ENCODE measurements at regions not wholly inside any gene's neighbourhood (a gene's known extent, or its start where the extent isn't known, plus 50 kb on each side); places are given as distances from the start of the nearest gene placed in this dataset.
A peak's percentile ranks its signal among the peaks of the same experiment; 100 is the strongest.

DNA sequence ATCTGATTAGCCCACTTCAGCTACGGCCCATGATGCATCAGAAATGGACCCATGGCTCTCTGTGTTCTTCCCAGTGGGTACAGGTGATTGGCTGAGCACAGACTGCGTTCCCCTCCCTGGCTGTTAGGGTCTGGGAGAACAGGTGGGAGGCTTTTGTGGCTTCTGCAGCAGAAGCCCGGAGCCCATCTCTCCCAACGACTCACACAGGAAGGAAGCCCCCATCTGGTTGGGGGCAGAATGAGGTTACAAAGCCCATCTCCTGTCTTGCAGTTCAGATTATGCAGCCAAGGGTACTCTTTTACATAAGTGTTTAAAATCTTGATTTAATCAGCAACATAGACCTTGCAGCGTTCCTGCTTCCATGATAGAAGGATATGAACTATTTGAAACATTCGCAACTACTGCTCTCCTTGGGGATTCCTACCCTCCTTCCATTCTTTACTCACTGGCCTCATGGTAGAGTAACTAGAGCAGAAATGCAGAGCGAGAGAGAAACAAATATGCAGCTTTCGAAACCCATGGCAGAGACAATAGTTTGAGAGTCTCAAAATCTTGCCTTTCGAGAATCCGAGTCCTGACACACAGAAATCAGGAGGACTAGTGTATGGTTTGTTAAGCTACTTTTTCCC lies 291.3 kb downstream of the TLE3 start:
- Histone ChIP-seq H3K4me3 (no peak overlapping the region), H3K27ac (no peak overlapping the region), H3K9me3 (replicated peaks) (no peaks in the 10 kb centered on the region), H3K27me3 (peaks cover 3% of the 10 kb centered on the region; the same call in 1 of the 2 replicates), H3K36me3 (no peaks in the 10 kb centered on the region), H3K4me1 (peaks cover 17% of the 10 kb centered on the region)
- peak in 1 of 2 experiments; percentile 37 for DNase-seq

DNA sequence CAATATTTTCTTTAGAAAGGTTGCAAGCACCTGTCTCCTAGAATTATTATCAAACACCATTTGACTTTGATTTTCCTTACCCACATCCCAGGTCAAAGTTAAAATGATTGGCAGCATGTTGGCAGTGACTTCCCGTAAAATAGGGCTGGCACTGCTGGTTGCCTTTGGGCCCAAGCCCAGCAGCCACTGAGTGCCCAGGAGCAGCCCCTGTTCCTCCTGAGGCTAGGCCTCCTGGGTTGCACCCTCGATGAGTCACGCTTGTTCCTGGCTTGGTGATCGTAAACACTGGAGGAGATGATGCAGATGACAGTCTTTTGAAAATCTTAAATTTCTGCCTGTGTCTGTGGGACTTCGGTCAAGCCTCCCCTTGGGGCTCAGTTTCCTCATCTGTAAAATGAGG lies 290.0 kb downstream of the TLE3 start:
- DNase-seq = no peak
- peaks cover 25% of the 10 kb centered on the region for H3K4me1 ChIP-seq
- H3K27ac ChIP-seq = no peak overlapping the region

DNA sequence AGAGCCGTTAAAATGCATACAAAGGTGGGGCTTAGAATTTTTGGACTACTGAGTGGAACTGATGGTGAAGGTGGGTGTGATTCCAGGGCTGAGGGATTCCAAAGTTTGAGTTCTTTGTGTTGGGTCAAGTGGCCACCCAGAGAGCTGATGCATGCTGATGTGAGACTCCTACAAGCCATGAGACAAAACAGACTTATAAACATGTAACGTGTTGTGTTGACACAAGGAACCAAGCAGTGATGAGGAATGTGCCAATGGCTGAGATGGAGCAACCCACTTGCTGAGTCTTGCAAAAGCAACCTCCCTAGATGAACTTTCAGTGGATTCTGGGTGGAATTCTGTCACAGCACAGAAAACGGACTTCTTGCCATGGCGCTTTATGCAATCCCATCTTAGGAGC lies 289.0 kb downstream of the TLE3 start:
- Histone ChIP-seq H3K27me3 (peaks cover 3% of the 10 kb centered on the region; the same call in 1 of the 2 replicates), H3K4me1 (peaks cover 25% of the 10 kb centered on the region), H3K4me3 (no peak overlapping the region), H3K36me3 (no peaks in the 10 kb centered on the region), H3K27ac (no peak overlapping the region), H3K9me3 (replicated peaks) (no peaks in the 10 kb centered on the region)
- DNase-seq = no peak

More for the DNA sequence above, 290.0 kb downstream of the TLE3 start:
- peaks cover 3% of the 10 kb centered on the region; the same call in 1 of the 2 replicates for H3K27me3 ChIP-seq
- no peaks in the 10 kb centered on the region for H3K36me3 ChIP-seq
- H3K9me3 ChIP-seq (replicated peaks) = no peaks in the 10 kb centered on the region
- no peak overlapping the region for H3K4me3 ChIP-seq

DNA sequence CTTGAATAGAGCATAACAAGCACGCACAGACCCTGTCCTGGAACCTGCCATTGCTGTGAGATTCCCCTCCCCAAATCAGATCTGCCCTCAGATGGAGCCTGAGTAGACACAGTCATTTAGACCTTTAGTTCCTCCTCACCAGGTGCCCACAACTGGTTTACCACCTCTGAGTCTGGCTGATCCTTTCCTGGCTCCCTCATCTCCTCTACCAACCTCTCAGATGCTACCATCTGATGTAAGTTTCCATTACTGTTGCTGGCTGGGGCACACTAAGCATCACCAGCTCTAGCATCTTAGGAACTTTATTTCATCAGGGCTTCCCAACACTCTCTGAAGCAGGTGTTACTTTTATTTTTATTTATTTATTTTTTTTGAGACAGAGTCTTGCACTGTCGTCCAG lies 288.3 kb downstream of the TLE3 start:
- peaks cover 25% of the 10 kb centered on the region for H3K4me1 ChIP-seq
- H3K36me3 ChIP-seq = no peaks in the 10 kb centered on the region
- no peak overlapping the region for H3K27ac ChIP-seq
- DNase-seq = no peak
- peaks cover under 1% of the 10 kb centered on the region; the same call in 1 of the 2 replicates for H3K27me3 ChIP-seq
- no peak overlapping the region for H3K4me3 ChIP-seq
- H3K9me3 ChIP-seq (replicated peaks) = no peaks in the 10 kb centered on the region

DNA sequence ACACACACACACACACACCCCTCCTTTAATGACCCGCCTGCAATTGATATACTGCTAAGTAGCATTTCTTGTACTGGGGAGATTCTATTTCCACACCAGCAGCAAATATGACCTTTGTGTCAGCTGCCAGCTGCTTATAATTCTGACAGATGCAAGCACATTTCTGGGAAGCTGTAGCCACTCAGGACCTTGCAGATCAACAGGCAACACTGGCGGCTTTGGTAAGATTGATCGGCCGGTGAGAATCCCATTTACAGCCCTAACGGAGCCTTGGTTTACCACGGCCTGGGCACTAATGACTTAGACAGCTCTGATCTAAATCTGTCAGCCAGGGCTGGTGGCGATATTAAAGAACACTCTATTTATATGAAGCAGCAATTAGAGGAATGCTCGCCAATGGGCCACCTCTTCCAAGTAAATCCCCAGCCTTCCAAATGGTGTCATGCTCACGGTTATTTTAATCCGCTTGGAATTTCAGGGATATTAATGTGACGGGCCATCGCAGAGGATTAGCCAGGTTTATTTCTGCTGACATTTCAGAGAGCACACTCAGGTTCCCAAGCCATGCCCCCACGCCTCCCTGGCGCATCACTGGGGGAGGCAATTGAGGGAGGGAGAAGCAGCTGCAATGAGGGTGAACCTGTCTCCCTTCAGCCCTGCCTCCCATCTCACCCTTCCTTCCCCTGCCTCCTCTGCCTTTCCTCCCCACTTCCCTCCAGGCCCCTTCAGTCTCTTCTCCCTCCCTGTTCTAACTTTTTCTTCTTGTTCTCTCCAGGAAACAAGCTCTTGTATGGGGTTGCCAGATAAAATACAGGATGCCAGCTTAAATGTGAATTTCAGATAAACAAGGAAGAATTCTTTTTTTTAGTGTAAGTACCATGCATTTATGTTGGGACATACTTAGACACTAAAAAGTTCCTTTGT lies 287.0 kb downstream of the TLE3 start:
- Histone ChIP-seq H3K9me3 (replicated peaks) (no peaks in the 10 kb centered on the region), H3K27me3 (no peaks in the 10 kb centered on the region), H3K27ac (peak overlapping the region; percentile 83), H3K36me3 (no peaks in the 10 kb centered on the region), H3K4me1 (peaks cover 25% of the 10 kb centered on the region), H3K4me3 (no peak overlapping the region)
- peak; percentile 86 to 93 for DNase-seq

DNA sequence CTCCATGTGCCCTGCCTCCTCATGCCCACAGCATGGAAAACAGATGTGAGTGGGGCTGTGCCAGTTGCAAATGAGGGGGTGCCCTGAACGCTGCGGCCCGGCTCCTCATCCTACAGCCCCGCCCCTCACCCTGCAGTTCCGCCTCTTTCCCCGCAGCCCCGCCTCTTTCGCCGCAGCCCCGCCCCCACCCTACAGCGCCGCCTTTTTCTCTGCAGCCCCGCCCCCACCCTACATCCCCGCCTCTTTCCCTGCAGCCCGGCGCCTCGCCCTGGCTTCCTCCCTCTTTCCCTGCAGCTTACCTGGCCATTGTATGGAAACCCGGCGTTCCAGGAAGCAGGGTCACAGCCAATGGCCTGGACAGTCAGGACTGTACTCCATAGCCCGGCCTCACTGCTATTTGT lies 284.9 kb downstream of the TLE3 start:
- no peak overlapping the region for H3K4me3 ChIP-seq
- no peaks in the 10 kb centered on the region for H3K36me3 ChIP-seq
- H3K27ac ChIP-seq = no peak overlapping the region
- H3K27me3 ChIP-seq = no peaks in the 10 kb centered on the region
- DNase-seq = no peak
- no peaks in the 10 kb centered on the region for H3K9me3 ChIP-seq (replicated peaks)
- peaks cover 25% of the 10 kb centered on the region for H3K4me1 ChIP-seq

DNA sequence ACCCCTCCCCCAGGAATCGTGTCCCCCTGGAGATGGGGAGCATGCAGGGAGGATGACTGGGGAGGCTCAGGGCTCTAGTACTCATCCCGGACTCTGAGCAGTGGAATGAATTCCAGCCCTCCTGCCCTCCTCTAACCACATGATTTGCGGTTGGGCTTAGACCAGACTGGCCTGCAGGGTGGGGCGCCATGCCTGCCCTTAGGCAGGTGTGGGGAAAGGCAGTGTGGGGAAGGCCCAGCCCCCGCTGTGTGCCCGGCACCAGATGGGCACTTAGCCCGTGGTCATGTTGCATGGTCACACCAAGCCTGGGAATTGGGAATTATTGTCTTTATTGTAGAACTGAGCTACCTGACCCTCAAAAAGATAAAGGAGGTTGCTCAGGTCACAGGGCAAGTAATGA lies 283.8 kb downstream of the TLE3 start:
- Histone ChIP-seq H3K4me3 (no peak overlapping the region), H3K27me3 (no peaks in the 10 kb centered on the region), H3K36me3 (no peaks in the 10 kb centered on the region), H3K27ac (no peak overlapping the region), H3K4me1 (peaks cover 25% of the 10 kb centered on the region), H3K9me3 (replicated peaks) (no peaks in the 10 kb centered on the region)
- no peak for DNase-seq

DNA sequence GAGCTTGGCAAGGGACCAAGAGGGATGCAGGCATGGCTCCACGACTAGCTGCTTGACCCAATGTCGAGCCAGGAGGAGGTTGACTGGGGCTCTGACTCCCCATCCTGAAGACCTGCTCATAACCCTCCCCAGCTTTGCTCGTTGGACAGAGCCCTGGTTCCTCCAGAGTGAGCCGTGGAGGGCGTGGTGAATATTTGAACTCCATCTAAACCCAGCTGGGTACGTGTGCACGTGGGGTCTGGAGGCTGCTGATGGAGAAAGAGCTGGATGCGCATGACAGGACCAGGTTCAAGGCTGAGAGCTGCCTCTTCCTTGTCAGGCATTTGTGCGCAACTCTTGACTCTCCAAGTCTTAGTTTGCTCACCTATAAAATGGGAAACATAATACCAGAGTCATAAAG lies 282.8 kb downstream of the TLE3 start:
- H3K27ac ChIP-seq = no peak overlapping the region
- no peak for DNase-seq
- no peak overlapping the region for H3K4me3 ChIP-seq
- H3K36me3 ChIP-seq = no peaks in the 10 kb centered on the region
- H3K27me3 ChIP-seq = no peaks in the 10 kb centered on the region
- no peaks in the 10 kb centered on the region for H3K9me3 ChIP-seq (replicated peaks)
- H3K4me1 ChIP-seq = peaks cover 22% of the 10 kb centered on the region

DNA sequence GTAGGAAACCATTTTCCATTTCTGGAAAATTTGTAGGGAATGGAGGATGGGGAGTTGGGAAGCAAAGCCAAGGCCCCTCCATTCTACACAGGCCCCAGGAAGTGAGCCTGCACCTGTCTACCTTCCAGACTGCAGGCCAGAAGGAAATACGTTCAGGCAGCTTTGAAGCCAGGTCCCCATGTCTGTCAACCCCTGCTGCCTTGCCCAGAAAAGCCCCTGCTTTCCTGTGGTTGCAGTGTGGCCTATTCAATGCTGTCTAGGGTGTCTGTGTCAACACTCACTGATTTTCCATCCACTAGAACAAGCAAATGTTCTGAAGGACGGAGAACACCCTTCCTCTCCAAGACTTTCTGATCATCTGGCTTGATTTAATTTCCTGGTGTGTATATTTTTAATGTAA lies 281.9 kb downstream of the TLE3 start:
- Histone ChIP-seq H3K9me3 (replicated peaks) (no peaks in the 10 kb centered on the region), H3K4me3 (no peak overlapping the region), H3K4me1 (peaks cover 14% of the 10 kb centered on the region), H3K27me3 (no peaks in the 10 kb centered on the region), H3K27ac (no peak overlapping the region), H3K36me3 (no peaks in the 10 kb centered on the region)
- DNase-seq = no peak

DNA sequence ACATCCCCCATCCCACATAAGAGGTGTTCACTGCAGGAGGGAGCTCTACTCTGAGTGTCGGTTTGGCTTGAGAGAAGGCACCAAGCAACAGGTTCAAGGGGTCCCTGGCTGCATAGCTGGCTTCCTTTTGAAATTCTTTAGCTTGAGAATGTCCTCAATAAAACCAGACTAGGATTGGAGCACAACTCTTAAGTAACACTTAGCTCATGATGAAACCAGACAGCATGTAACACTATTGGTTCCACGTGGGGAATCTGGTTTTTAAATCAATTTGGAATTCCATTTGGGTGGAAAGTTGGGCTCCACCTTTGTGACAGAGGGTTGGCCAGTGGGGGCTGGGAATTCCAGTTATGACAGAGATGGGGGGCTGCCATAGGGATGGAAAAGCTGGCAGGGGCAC lies 281.2 kb downstream of the TLE3 start:
- no peaks in the 10 kb centered on the region for H3K36me3 ChIP-seq
- H3K27me3 ChIP-seq = no peaks in the 10 kb centered on the region; the same call in 1 of the 2 replicates
- H3K4me1 ChIP-seq = peaks cover 7% of the 10 kb centered on the region
- H3K9me3 ChIP-seq (replicated peaks) = no peaks in the 10 kb centered on the region
- H3K4me3 ChIP-seq = no peak overlapping the region
- no peak overlapping the region for H3K27ac ChIP-seq
- no peak for DNase-seq

DNA sequence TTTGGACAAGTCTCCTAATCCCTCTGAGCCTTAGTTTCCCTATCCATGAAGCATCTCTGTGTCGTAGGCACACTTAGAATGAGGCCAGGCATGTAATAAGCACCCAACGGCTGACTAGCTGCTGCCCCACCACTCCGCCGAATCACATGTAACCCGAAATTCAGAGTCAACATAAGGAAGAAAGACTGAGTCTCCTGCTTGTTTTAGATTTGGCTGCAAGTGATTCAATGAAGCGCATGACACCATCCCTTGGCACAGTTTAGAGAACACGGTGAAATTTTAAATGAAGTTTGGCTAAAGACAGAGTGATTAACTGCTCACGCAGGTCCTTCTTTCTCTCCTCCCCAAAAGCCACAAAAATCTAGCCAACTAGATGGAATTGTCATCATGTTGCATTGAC lies 279.2 kb downstream of the TLE3 start:
- no peaks in the 10 kb centered on the region; the same call in 1 of the 2 replicates for H3K27me3 ChIP-seq
- H3K27ac ChIP-seq = no peak overlapping the region
- H3K4me3 ChIP-seq = no peak overlapping the region
- H3K36me3 ChIP-seq = no peaks in the 10 kb centered on the region
- DNase-seq = no peak
- no peaks in the 10 kb centered on the region for H3K4me1 ChIP-seq
- no peaks in the 10 kb centered on the region for H3K9me3 ChIP-seq (replicated peaks)

DNA sequence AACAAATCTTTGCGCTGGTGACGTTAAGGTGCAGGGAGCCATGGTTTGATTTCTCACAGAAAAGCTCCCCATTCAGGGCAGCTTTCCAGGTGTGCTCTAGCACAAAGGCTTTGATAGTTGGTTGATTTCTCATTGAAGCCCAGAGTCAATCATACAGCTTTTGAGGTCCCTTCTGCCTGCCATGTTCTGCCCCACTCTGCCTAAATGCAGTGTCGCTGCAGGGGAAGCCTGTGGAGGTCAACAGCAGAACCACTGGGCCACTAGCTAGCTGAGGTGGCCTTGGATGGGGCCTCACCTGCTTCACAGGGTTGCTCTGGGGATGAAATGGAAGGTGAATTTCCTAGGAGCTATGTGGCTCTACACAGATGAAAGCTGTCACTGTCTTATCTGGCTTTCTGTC lies 278.3 kb downstream of the TLE3 start:
- Histone ChIP-seq H3K4me3 (no peak overlapping the region), H3K9me3 (replicated peaks) (no peaks in the 10 kb centered on the region), H3K27me3 (no peaks in the 10 kb centered on the region; the same call in 1 of the 2 replicates), H3K36me3 (no peaks in the 10 kb centered on the region), H3K4me1 (no peaks in the 10 kb centered on the region), H3K27ac (no peak overlapping the region)
- no peak for DNase-seq

DNA sequence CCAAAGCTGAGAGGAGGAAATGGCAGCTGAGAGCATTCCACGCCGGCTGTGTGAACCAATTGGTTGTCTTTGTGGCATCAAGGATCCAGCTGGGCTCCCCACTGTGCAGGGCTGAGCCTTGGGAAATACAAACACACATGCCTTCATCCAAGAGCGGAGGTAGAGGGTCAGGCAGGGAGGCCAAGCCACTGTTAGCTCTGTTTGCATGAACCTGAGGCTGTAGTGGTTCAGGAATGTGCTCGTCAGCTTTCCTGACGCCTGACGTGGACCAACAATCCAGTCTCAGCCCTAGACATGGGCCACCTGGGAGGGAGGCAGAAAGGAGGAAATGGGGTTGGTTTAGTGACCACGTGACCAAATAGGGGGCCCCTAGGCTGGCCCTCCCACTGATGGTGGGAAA lies 276.9 kb downstream of the TLE3 start:
- Histone ChIP-seq H3K36me3 (no peaks in the 10 kb centered on the region), H3K4me3 (no peak overlapping the region), H3K9me3 (replicated peaks) (no peaks in the 10 kb centered on the region), H3K27me3 (no peaks in the 10 kb centered on the region; the same call in 1 of the 2 replicates), H3K4me1 (no peaks in the 10 kb centered on the region), H3K27ac (no peak overlapping the region)
- peak; percentile 28 to 37 for DNase-seq

DNA sequence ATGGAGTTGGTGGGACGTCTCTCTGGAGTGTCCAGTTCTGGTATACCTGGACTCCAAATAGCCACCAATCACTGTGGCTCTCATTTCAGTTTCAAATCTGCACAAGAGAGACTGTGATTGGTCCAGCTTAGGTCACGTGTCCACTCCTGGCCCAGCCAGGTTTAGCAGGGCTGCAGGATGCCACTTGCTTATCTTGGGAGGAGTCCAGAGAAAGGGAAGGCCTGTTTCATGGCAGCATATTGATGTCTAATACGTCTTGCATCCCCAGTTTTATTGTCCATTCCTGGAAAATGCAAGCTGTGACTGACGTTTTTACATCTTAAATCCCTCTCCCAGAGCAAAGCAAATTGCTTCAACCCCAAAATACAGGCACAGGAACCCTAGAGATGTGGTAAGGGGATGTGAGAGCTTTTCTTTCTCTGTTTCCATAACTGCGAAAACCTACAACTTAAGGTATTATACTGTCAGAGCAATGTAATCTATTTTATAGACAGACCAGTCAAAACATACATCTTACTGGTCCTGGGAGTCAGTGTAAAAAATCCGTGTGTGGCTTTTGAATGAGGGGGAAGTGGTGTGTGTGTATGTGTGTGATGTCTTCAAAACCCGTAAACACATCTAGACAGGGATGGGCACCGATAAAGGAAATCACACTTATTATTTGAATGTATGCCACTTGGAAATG lies 274.4 kb downstream of the TLE3 start:
- Histone ChIP-seq H3K4me3 (no peak overlapping the region), H3K27me3 (no peaks in the 10 kb centered on the region; the same call in 1 of the 2 replicates), H3K27ac (no peak overlapping the region), H3K4me1 (no peaks in the 10 kb centered on the region), H3K9me3 (replicated peaks) (no peaks in the 10 kb centered on the region), H3K36me3 (no peaks in the 10 kb centered on the region)
- DNase-seq = peak in 1 of 2 experiments; percentile 46
